ENCODE measurements at regions not wholly inside any gene's neighbourhood (a gene's known extent, or its start where the extent isn't known, plus 50 kb on each side); places are given as distances from the start of the nearest gene placed in this dataset.

- no peaks in the 10 kb centered on the region for H3K4me1 Mint-ChIP-seq
- no peak for ATAC-seq
- peaks cover 0 to 13% of the 10 kb centered on the region in 2 donors for H3K9me3 Mint-ChIP-seq
- DNase-seq = no peak
- H3K4me3 Mint-ChIP-seq = no peak overlapping the region
- H3K27me3 Mint-ChIP-seq = peaks cover 8% of the 10 kb centered on the region
- no peak overlapping the region for H3K27ac Mint-ChIP-seq
Measured at GRCh38 chr4:143019351-143019750, 165.4 kb upstream of the USP38 start.

DNA sequence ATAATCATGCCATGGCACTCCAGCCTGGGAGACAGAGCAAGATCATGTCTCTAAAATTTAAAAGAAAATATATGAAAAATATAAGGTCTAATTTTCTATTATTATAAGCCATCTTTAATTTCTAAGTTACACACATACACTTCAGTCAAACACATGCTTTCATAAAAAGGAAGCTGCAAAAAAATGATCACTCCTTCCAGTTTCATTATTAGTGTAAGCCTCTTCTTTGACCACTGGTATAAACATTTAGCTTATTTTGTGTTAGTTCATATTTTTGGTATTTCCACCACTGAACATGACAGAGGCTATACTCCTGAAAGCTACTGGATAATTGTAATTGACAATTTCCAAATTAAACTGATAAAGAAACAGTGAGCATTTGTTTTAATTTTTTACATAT, 163.3 kb upstream of the USP38 start:
- Mint-ChIP-seq H3K27ac (no peak overlapping the region), H3K4me1 (no peaks in the 10 kb centered on the region), H3K9me3 (no peaks in the 10 kb centered on the region)

DNA sequence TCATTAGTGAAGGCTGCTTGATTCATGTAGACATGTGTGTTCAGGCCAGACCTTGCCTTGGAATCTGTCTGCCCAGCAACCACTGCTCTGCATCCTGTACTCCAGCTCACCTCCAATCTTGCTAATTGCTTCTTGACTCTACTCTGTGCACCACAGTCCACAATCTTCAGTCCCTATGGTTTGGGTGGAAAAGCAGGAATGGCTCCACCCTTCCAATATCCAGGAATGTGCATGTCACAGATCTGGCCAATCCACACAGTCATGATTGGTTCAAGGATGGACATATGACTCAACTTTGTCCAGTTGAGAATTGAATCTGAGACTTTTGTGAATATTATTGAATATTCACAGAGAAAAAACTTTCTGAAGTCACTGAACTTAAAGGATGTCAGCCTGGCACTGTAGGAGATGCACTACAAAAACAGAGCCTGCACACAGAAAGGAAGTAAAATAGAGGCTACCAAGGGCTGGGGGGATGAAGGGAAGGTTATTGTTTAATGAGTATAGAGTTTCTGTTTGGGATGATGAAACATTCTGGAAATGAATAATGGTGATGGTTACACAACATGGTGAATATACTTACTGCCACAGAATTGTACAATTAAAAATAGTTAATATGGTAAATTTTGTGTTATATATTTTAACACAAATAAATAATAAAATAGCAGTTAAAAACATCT, 161.3 kb upstream of the USP38 start:
- Mint-ChIP-seq H3K9me3 (peaks cover 0 to under 1% of the 10 kb centered on the region in 2 donors), H3K27me3 (peaks cover 5% of the 10 kb centered on the region), H3K27ac (no peak overlapping the region), H3K4me1 (no peaks in the 10 kb centered on the region), H3K4me3 (no peak overlapping the region)
- no peak for DNase-seq
- peak; percentile 50 for ATAC-seq

More for the DNA sequence above, 163.3 kb upstream of the USP38 start:
- ATAC-seq = no peak
- no peak for DNase-seq
- Mint-ChIP-seq H3K27me3 (peaks cover 5% of the 10 kb centered on the region), H3K4me3 (no peak overlapping the region)

GRCh38 chr4:143025081-143025704, 159.5 kb upstream of the USP38 start:
- Mint-ChIP-seq H3K27me3 (peaks cover 12% of the 10 kb centered on the region), H3K9me3 (peaks cover 14 to 18% of the 10 kb centered on the region in 2 donors), H3K4me3 (no peak overlapping the region), H3K27ac (no peak overlapping the region), H3K4me1 (no peaks in the 10 kb centered on the region)
- DNase-seq = no peak
- ATAC-seq = peak; percentile 44

GRCh38 chr4:143026459-143027170, 158.1 kb upstream of the USP38 start:
- H3K4me3 Mint-ChIP-seq = no peak overlapping the region
- ATAC-seq (no peak), DNase-seq (no peak)
- peaks cover 12% of the 10 kb centered on the region for H3K27me3 Mint-ChIP-seq
- H3K9me3 Mint-ChIP-seq = peaks cover 14 to 20% of the 10 kb centered on the region in 2 donors
- H3K4me1 Mint-ChIP-seq = no peaks in the 10 kb centered on the region
- H3K27ac Mint-ChIP-seq = no peak overlapping the region

- H3K4me3 Mint-ChIP-seq = no peak overlapping the region
- no peak overlapping the region for H3K27ac Mint-ChIP-seq
- DNase-seq = no peak
- H3K9me3 Mint-ChIP-seq = no peaks in the 10 kb centered on the region
- H3K4me1 Mint-ChIP-seq = no peaks in the 10 kb centered on the region
- H3K27me3 Mint-ChIP-seq = no peaks in the 10 kb centered on the region
- no peak for ATAC-seq
Measured at GRCh38 chr4:143035661-143036060, 149.1 kb upstream of the USP38 start.

DNA sequence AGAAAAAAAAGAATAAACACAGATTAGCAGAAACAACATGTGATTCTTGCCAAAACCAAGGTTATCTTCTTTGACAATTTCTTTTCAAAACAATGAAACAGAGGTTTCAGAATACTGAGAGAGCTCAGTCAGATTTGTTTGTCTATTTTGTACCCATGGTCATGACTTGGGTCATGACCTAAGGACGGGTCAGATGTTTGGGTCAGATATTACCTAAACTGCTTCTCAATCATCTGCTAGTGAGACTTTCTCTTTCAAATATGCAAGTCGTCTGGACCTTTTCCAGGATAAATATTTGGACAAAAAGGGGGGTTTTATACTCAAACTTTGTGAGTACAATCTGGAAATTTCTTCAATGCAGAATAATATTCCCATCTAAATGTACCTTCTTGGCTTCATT, 148.3 kb upstream of the USP38 start:
- H3K4me3 Mint-ChIP-seq = no peak overlapping the region
- no peaks in the 10 kb centered on the region for H3K4me1 Mint-ChIP-seq
- no peak for DNase-seq
- no peaks in the 10 kb centered on the region for H3K27me3 Mint-ChIP-seq
- ATAC-seq = no peak
- H3K27ac Mint-ChIP-seq = no peak overlapping the region
- H3K9me3 Mint-ChIP-seq = no peaks in the 10 kb centered on the region

DNA sequence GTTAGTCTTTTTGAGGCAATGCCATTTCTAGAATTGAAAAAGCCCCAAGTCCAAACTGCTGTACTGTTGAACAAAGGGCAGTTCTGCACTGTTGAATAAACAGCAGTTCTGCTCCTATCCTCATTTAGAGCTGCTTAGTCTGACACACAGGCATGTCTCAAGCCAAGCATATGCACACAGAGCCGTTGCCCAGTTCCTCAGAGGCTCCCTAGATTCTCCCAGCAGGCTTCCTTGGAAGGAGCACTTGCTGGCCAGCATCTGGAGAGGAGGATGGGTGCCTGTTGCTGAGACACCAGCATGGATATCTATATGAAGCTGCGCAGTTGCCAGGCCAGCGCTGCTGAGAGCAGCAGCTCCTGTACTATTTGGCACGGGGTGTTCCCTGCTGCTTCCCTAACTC, 138.3 kb upstream of the USP38 start:
- no peaks in the 10 kb centered on the region for H3K4me1 Mint-ChIP-seq
- ATAC-seq (peak; percentile 33), DNase-seq (no peak)
- H3K27ac Mint-ChIP-seq = no peak overlapping the region
- no peaks in the 10 kb centered on the region for H3K9me3 Mint-ChIP-seq
- H3K27me3 Mint-ChIP-seq = no peaks in the 10 kb centered on the region
- H3K4me3 Mint-ChIP-seq = no peak overlapping the region

DNA sequence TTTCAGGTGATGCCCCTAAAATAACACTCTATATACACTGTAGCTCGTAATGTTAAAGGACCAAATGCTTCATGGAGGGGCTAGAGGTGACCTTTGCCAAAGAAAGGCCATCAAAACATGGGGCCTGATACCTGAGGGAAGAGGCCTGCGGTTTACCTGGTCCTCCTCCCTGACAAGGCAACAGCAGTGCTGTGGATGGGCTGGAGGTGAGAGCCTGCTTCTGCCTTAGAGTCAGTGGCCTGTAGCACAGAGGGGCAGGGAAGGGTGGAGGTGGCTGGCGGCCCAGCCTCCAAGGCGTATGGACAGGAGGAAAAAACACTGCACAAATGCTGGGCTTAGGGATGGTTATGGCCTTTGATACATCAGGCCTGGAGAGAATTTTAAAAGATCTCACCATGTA, 137.8 kb upstream of the USP38 start:
- H3K4me3 Mint-ChIP-seq = no peak overlapping the region
- H3K27ac Mint-ChIP-seq = no peak overlapping the region
- H3K9me3 Mint-ChIP-seq = no peaks in the 10 kb centered on the region
- no peaks in the 10 kb centered on the region for H3K27me3 Mint-ChIP-seq
- ATAC-seq (peak; percentile 23), DNase-seq (no peak)
- H3K4me1 Mint-ChIP-seq = no peaks in the 10 kb centered on the region

GRCh38 chr4:143054971-143055370, 129.7 kb upstream of the USP38 start:
- Mint-ChIP-seq H3K27ac (no peak overlapping the region), H3K9me3 (no peaks in the 10 kb centered on the region), H3K4me3 (no peak overlapping the region), H3K27me3 (no peaks in the 10 kb centered on the region), H3K4me1 (no peaks in the 10 kb centered on the region)
- DNase-seq (no peak), ATAC-seq (no peak)

- H3K4me1 Mint-ChIP-seq = no peaks in the 10 kb centered on the region
- H3K9me3 Mint-ChIP-seq = no peaks in the 10 kb centered on the region
- no peaks in the 10 kb centered on the region for H3K27me3 Mint-ChIP-seq
- no peak for DNase-seq
- ATAC-seq = no peak
- no peak overlapping the region for H3K4me3 Mint-ChIP-seq
- H3K27ac Mint-ChIP-seq = no peak overlapping the region
Measured at GRCh38 chr4:143055997-143056396, 128.7 kb upstream of the USP38 start.

DNA sequence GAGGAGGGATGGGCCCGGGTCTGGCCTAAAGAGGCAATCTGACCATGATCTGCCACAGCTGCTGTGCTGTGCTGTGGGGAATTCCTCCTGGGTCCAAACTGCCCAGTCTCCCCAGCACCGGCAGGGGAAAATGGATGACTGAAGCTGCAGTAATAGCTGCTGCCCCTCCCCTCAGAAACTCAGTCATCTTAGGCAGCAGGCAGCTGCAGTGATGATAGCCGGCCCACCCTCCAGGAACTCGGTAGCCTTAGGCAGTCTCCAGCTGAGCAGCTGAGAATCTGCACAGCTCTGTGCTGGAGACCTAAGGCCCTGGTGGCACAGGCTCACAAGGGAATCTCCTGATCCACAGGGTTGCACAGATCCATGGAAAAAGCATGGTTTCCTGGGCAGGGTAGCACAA, 113.4 kb upstream of the USP38 start:
- Mint-ChIP-seq H3K27ac (no peak overlapping the region), H3K27me3 (peaks cover 5% of the 10 kb centered on the region), H3K4me1 (no peaks in the 10 kb centered on the region), H3K9me3 (peaks cover 15 to 37% of the 10 kb centered on the region in 2 donors), H3K4me3 (no peak overlapping the region)
- DNase-seq (no peak), ATAC-seq (no peak)

DNA sequence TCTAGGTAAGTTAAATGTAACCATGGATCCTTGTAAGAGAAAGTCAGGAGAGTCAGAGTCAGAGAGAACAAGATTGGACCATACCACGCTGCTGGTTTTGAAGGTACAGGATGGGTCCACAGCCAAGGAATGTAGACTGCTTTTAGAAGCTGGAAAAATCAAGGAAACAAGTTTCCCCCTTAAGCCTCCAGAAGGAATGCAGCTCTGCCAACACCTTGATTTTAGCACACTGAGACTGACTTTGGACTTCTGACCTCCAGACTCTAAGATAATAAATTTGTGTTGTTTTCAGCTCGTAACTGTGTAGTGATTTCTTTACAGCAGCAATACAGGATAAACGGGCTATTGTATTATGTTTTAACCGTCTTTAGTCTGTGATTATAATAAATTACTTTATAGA, 108.0 kb upstream of the USP38 start:
- ATAC-seq (no peak), DNase-seq (no peak)
- Mint-ChIP-seq H3K27me3 (no peaks in the 10 kb centered on the region), H3K4me3 (no peak overlapping the region), H3K27ac (no peak overlapping the region), H3K9me3 (no peaks in the 10 kb centered on the region), H3K4me1 (no peaks in the 10 kb centered on the region)

DNA sequence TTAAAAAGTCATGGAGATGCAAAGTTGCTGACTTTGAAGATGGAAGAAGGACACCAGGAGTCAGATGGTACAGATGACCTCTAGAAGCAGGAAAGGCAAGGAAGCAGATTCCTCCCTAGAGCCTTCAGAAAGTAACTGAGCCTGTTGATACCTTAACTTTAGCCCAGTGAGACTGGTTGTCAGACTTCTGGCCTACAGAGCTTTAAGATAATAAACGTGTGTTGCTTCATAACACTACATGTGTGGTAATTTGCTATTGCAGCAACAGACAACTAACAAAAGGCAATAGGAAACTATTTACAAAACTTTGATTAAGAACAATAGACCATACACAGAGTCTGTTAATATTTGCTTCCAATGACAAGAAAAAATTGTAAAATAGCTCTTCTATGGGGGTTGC, 102.0 kb upstream of the USP38 start:
- H3K4me3 Mint-ChIP-seq = no peak overlapping the region
- DNase-seq (no peak), ATAC-seq (no peak)
- H3K9me3 Mint-ChIP-seq = no peaks in the 10 kb centered on the region
- H3K27me3 Mint-ChIP-seq = no peaks in the 10 kb centered on the region
- no peak overlapping the region for H3K27ac Mint-ChIP-seq
- H3K4me1 Mint-ChIP-seq = no peaks in the 10 kb centered on the region

DNA sequence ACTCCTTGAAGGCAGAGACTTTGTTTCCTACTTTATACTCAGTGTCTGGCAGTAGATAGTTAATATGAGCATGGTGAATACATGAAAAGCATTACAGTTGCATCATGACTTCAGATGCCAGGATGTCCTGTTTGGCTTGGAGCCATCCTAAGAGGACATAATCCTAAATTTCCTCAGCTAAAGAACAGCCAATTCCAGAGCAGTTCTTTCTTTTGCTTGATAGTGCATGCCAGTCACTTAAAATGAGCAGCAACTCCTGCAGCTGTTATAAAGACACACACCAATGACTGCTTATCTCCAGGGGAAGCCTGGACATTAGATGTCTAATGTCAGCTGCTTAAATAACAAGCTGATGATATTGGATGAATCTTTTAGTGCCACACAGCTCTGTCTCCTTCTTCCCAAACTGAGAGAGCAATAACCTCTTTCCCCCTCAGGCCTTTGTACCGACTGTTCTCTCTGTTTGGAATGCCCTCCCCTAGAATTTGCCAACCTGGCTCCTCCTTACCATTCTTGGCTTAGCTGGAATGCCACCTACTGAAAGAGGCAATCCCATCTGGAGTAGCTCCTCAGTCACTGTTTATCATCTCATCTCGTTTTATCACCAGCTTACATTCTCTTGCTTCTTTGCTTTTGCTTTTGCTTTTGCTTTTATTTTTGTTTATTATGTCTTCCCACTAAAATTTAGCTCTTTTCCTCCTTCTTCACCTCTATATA, 100.8 kb upstream of the USP38 start:
- ATAC-seq = no peak
- no peaks in the 10 kb centered on the region for H3K9me3 Mint-ChIP-seq

DNA sequence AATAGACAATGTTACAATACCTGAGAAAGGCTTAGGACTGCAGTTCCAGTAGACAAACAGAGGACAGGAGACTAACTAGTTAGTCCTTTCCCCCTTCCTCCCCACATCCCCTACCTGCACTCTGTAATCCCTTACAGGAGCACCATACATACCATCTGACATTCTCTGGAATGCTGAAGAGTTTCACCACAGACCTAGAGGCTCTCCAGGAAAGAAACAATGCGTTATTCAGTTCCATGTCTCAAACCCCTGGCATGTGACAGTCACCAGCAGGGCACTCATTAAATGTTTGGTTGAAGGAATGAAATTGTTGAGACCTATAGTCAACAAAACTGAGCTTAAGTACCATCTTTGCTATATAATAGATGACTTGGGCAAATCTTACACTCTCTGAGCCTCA, 100.2 kb upstream of the USP38 start:
- Mint-ChIP-seq H3K4me1 (no peaks in the 10 kb centered on the region), H3K9me3 (no peaks in the 10 kb centered on the region), H3K4me3 (no peak overlapping the region), H3K27me3 (no peaks in the 10 kb centered on the region), H3K27ac (no peak overlapping the region)
- ATAC-seq (no peak), DNase-seq (no peak)

More for the DNA sequence above, 100.8 kb upstream of the USP38 start:
- Mint-ChIP-seq H3K4me3 (no peak overlapping the region), H3K4me1 (no peaks in the 10 kb centered on the region), H3K27ac (no peak overlapping the region), H3K27me3 (no peaks in the 10 kb centered on the region)
- no peak for DNase-seq

Measured in stimulated activated naive CD8-positive, alpha-beta T cell treated with anti-CD3 and anti-CD28 coated beads, Interleukin-15, amount 100 ng/mL, for 72 hours (primary cell).